Thoracic aorta (tissue), 2 donors: ENCODE measurements at regions not wholly inside any gene's neighbourhood (a gene's known extent, or its start where the extent isn't known, plus 50 kb on each side); places are given as distances from the start of the nearest gene placed in this dataset.

Experiments
- ATAC-seq: fragments of 150-250 bp; one replicate; pipeline ENCODE4 v1.8.0; 2017; ENCODE audit warnings: low read depth; ENCODE audit not compliant: insufficient number of reproducible peaks, low FRiP score
- DNase-seq: peaks from one replicate; pipeline ENCODE4 v3.0.0-alpha.2; 2020; ENCODE audit warnings: low spot score
- H3K27ac ChIP-seq, 2 donors: fragments of 200-600 bp; sonication (generic); 1 replicate in 1 of 2; 2 replicates in 1 of 2; pipeline ENCODE4 v1.5.1; 2016; ENCODE audit warnings: mild to moderate bottlenecking in 2 of 2, moderate library complexity in 2 of 2
- H3K27me3 ChIP-seq: fragments of 200-600 bp; sonication (generic); replicated peaks from 2 replicates; pipeline ENCODE4 v1.6.0; 2016; ENCODE audit warnings: mild to moderate bottlenecking; ENCODE audit not compliant: insufficient read depth
- H3K36me3 ChIP-seq: fragments of 200-600 bp; sonication (generic); one replicate; pipeline ENCODE4 v1.5.1; 2016
- H3K4me1 ChIP-seq, 2 donors: fragments of 200-600 bp; sonication (generic); 1 replicate in 1 of 2; 2 replicates in 1 of 2; pipeline versions ENCODE4 v1.5.1 to v1.6.0; 2016; ENCODE audit warnings: low read depth in 2 of 2, mild to moderate bottlenecking in 1 of 2; ENCODE audit not compliant: control insufficient read depth in 1 of 2
- H3K4me3 ChIP-seq: fragments of 200-600 bp; sonication (generic); 2 replicates; pipeline ENCODE4 v1.5.1; 2016; ENCODE audit warnings: mild to moderate bottlenecking
- H3K9me3 ChIP-seq: fragments of 200-600 bp; sonication (generic); 2 replicates; pipeline ENCODE4 v1.5.1; 2016
- TF ChIP-seq, protein P1 (sequence below): fragments of 200-600 bp; sonication (generic); IDR thresholded peaks from one replicate; pipeline ENCODE4 v1.5.1; 2019; ENCODE audit warnings: antibody characterized with exemption

- DNase-seq (no peak), ATAC-seq (no peak)
- Histone ChIP-seq H3K9me3 (no peaks in the 10 kb centered on the region), H3K4me3 (no peak overlapping the region), H3K36me3 (no peaks in the 10 kb centered on the region), H3K27me3 (no peaks in the 10 kb centered on the region), H3K4me1 (no peaks in the 10 kb centered on the region), H3K27ac (no peak overlapping the region)
- TF ChIP-seq, protein P1, sequence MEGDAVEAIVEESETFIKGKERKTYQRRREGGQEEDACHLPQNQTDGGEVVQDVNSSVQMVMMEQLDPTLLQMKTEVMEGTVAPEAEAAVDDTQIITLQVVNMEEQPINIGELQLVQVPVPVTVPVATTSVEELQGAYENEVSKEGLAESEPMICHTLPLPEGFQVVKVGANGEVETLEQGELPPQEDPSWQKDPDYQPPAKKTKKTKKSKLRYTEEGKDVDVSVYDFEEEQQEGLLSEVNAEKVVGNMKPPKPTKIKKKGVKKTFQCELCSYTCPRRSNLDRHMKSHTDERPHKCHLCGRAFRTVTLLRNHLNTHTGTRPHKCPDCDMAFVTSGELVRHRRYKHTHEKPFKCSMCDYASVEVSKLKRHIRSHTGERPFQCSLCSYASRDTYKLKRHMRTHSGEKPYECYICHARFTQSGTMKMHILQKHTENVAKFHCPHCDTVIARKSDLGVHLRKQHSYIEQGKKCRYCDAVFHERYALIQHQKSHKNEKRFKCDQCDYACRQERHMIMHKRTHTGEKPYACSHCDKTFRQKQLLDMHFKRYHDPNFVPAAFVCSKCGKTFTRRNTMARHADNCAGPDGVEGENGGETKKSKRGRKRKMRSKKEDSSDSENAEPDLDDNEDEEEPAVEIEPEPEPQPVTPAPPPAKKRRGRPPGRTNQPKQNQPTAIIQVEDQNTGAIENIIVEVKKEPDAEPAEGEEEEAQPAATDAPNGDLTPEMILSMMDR = no peak
Observed at GRCh38 chr12:28973491-28973890, 175.6 kb upstream of the FAR2 start.

GRCh38 chr12:28974166-28974565 lies 174.9 kb upstream of the FAR2 start:
- TF ChIP-seq, protein P1 = no peak
- Histone ChIP-seq H3K36me3 (no peaks in the 10 kb centered on the region), H3K9me3 (no peaks in the 10 kb centered on the region), H3K4me1 (no peaks in the 10 kb centered on the region), H3K4me3 (no peak overlapping the region), H3K27ac (no peak overlapping the region), H3K27me3 (no peaks in the 10 kb centered on the region)
- ATAC-seq = no peak
- no peak for DNase-seq

GRCh38 chr12:28974883-28975282 lies 174.2 kb upstream of the FAR2 start:
- H3K4me1 ChIP-seq = no peaks in the 10 kb centered on the region
- H3K4me3 ChIP-seq = no peak overlapping the region
- no peak overlapping the region for H3K27ac ChIP-seq
- no peak for ATAC-seq
- DNase-seq = no peak
- no peaks in the 10 kb centered on the region for H3K36me3 ChIP-seq
- H3K9me3 ChIP-seq = no peaks in the 10 kb centered on the region
- TF ChIP-seq, protein P1 = no peak
- no peaks in the 10 kb centered on the region for H3K27me3 ChIP-seq

DNA sequence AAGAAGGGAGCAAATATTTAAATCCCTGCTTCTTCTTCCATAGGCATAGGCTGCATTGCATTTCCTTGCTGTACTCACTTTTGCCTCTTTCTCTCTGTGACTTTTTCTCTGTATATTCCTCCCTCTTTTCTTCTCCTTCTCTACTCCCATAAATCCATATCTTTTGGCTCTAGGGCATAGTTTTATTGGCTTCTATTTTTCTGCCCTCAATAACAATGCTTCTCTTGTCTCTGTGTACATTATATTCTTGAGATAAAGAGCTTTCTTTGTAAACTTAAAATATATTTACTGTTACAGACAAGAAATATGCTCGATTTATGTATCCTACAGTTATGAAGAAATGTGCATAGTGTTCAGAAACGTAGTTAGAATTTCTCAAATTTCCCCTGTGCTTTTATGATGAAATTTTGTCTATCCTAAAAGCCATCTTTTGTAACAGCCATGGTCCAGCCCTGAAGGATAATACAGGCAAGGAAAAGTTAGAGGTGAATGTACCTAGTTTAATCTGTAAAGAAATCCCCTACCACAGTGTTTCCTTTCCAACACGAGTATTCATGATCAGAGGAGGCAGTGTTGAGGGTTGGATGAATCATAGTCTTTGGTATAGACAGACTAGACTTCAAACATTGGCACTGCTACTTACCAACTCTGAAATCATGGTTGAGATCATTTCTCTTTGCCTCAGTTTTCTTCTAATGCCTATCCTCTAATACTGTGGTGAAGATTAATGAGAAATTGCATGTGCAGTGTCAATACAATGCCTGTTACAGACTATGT lies 173.3 kb upstream of the FAR2 start:
- TF ChIP-seq, protein P1 = no peak
- Histone ChIP-seq H3K27me3 (no peaks in the 10 kb centered on the region), H3K9me3 (no peaks in the 10 kb centered on the region), H3K4me3 (no peak overlapping the region), H3K27ac (no peak overlapping the region), H3K36me3 (no peaks in the 10 kb centered on the region), H3K4me1 (no peaks in the 10 kb centered on the region)
- ATAC-seq = no peak
- no peak for DNase-seq

GRCh38 chr12:28980436-28980835 lies 168.6 kb upstream of the FAR2 start:
- TF ChIP-seq, protein P1 = no peak
- Histone ChIP-seq H3K27ac (no peak overlapping the region), H3K36me3 (no peaks in the 10 kb centered on the region), H3K27me3 (no peaks in the 10 kb centered on the region), H3K4me3 (no peak overlapping the region), H3K4me1 (no peaks in the 10 kb centered on the region), H3K9me3 (no peaks in the 10 kb centered on the region)
- no peak for DNase-seq
- no peak for ATAC-seq
